WERI-Rb-1 (cell line): ENCODE measurements at regions not wholly inside any gene's neighbourhood (a gene's known extent, or its start where the extent isn't known, plus 50 kb on each side); places are given as distances from the start of the nearest gene placed in this dataset.

Experiments used
- DNase-seq: peaks from one replicate; pipeline ENCODE4 v3.0.0-alpha.2; 2020
- H3K27ac ChIP-seq: fragments of 250-450 bp; sonication (Bioruptor Pico); 2 replicates; pipeline ENCODE4 v1.5.1; 2020; ENCODE audit warnings: mild to moderate bottlenecking, moderate library complexity
- H3K27me3 ChIP-seq: fragments of 250-450 bp; sonication (Bioruptor Pico); 2 replicates; pipeline ENCODE4 v1.5.1; 2021; ENCODE audit warnings: mild to moderate bottlenecking, low read depth, moderate library complexity; ENCODE audit not compliant: insufficient read depth, severe bottlenecking
- H3K36me3 ChIP-seq: fragments of 250-450 bp; sonication (Bioruptor Pico); 2 replicates; pipeline ENCODE4 v1.5.1; 2020; ENCODE audit warnings: mild to moderate bottlenecking, moderate library complexity
- H3K4me3 ChIP-seq: 2 replicates; pipeline ENCODE4 v1.5.1; 2011; ENCODE audit warnings: low read depth, mild to moderate bottlenecking, control low read depth, low read length
- H3K9me3 ChIP-seq: fragments of 250-450 bp; sonication (Bioruptor Pico); 2 replicates; pipeline ENCODE4 v1.5.1; 2021; ENCODE audit warnings: mild to moderate bottlenecking, moderate library complexity; ENCODE audit not compliant: severe bottlenecking
- TF ChIP-seq, protein P1 (sequence below): IDR thresholded peaks from 2 replicates; pipeline ENCODE4 v1.5.1; 2011; ENCODE audit warnings: low read depth, mild to moderate bottlenecking, control low read depth, inconsistent platforms, low read length

DNA sequence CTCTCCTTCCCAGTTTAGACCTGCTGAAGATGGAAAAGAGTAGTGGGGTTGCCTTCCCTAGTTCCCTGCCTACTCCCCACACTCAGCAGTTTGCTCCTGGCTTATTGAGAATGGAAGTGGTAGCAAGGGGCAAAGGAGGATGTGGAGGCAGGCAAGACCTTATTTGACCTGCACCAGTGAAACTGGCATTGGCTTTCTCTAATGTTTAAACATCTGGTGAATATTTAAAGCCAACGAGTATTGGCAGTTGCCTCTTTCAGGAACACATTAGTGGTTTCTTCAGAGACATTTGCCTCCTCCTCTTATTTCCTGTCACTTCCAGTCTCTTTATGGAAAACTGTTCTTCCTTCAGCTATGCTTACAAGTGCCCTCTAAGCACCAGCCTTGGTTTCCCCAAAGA lies 62.4 kb upstream of the VAV3 start:
- TF ChIP-seq, protein P1, sequence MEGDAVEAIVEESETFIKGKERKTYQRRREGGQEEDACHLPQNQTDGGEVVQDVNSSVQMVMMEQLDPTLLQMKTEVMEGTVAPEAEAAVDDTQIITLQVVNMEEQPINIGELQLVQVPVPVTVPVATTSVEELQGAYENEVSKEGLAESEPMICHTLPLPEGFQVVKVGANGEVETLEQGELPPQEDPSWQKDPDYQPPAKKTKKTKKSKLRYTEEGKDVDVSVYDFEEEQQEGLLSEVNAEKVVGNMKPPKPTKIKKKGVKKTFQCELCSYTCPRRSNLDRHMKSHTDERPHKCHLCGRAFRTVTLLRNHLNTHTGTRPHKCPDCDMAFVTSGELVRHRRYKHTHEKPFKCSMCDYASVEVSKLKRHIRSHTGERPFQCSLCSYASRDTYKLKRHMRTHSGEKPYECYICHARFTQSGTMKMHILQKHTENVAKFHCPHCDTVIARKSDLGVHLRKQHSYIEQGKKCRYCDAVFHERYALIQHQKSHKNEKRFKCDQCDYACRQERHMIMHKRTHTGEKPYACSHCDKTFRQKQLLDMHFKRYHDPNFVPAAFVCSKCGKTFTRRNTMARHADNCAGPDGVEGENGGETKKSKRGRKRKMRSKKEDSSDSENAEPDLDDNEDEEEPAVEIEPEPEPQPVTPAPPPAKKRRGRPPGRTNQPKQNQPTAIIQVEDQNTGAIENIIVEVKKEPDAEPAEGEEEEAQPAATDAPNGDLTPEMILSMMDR, result no peak
- H3K9me3 ChIP-seq, result no peaks in the 10 kb centered on the region
- no peak for DNase-seq
- no peak overlapping the region for H3K27ac ChIP-seq
- no peaks in the 10 kb centered on the region for H3K36me3 ChIP-seq
- no peak overlapping the region for H3K4me3 ChIP-seq
- H3K27me3 ChIP-seq, result peaks cover 4% of the 10 kb centered on the region

DNA sequence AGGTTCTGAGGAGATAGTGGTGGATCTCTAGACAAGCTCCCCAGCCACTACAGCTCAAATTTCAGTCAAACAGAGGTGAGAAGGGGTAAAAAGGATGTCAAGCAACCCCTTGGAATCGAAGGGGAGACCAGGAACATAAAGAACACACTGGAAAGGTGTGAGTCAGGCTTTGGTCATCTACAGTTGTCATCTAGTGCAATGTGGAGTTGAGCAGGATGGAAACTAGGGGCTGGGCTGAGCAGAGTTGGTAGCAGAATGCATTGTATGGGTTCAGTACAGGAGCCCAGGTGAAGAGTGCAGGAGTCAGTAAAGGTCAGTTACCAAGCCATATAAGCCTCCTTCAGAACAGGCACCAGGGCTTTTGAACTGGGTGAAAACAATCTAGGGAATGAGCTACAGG lies 52.7 kb upstream of the VAV3 start:
- TF ChIP-seq, protein P1, result no peak
- Histone ChIP-seq H3K9me3 (no peaks in the 10 kb centered on the region), H3K27ac (no peak overlapping the region), H3K4me3 (no peak overlapping the region), H3K27me3 (no peaks in the 10 kb centered on the region), H3K36me3 (no peaks in the 10 kb centered on the region)
- no peak for DNase-seq

DNA sequence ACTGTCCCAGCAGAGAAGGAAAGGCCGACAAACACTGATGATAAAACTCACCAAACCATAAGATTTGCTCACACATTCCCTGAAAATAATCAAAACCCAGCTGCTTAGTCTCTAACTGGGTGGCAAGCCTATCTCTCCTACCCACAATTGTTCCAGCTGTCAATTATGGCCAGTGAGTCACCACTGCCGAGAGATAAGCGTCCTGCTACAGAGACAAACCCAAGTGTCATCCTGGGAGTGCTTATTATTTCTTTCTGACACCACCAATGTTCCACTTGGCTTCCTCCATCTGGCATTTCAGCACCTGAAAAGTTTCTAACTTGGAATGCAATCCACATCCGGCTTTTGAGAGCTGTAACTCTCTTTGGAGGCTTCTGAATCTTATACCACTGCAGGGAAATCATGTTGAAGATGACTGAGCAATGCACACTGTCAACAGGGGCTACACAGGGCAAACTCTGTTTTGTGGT lies 51.5 kb upstream of the VAV3 start:
- Histone ChIP-seq H3K36me3 (no peaks in the 10 kb centered on the region), H3K27ac (no peak overlapping the region), H3K4me3 (no peak overlapping the region), H3K9me3 (no peaks in the 10 kb centered on the region), H3K27me3 (no peaks in the 10 kb centered on the region)
- TF ChIP-seq, protein P1, result no peak
- DNase-seq, result no peak
